Erythroblast (primary cell): ENCODE measurements at regions not wholly inside any gene's neighbourhood (a gene's known extent, or its start where the extent isn't known, plus 50 kb on each side); places are given as distances from the start of the nearest gene placed in this dataset.

Source experiments
- GATA1 ChIP-seq: IDR thresholded peaks from 2 replicates; pipeline ENCODE4 v1.6.1; 2011; ENCODE audit warnings: low read depth, mild to moderate bottlenecking, control low read depth, low read length, moderate library complexity
- POLR2A ChIP-seq: IDR thresholded peaks from 2 replicates; pipeline ENCODE4 v1.6.1; 2011; ENCODE audit warnings: mild to moderate bottlenecking, low read length

DNA sequence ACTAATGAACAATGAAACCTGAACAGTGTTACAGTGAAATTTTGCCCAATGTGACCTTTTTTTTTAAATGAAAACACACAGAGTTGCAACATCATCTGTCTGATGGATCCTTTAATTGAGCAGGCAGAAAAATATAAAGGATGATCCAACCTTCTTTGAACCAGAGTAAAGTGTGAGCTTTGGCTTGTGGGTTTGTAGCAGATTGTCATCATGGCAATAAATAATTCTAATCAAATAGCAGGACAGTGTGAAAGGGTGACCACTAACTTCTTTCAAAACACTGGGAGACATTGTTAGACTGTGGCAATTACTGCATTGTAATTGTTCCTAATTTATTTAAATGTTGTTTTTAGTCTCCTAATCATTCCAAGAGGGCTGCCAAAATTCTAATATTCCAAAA lies 197.2 kb downstream of the CHD9NB start:
- TF ChIP-seq POLR2A (no peak), GATA1 (no peak)
